Activated T-helper 2 cell treated with anti-CD3 and anti-CD28 coated beads, Interferon-gamma antibody, Interleukin-2, Interleukin-4, amounts not matched to agents 10 μg/mL and 5 μg/mL and 100 μg/mL, durations not matched to agents 14 hours and 24 hours and 36 hours (primary cell): ENCODE measurements at regions not wholly inside any gene's neighbourhood (a gene's known extent, or its start where the extent isn't known, plus 50 kb on each side); places are given as distances from the start of the nearest gene placed in this dataset.

Experiments
- DNase-seq: peaks from one replicate; pipeline ENCODE4 v3.0.0; 2021; ENCODE audit warnings: low spot score
- H3K27ac Mint-ChIP-seq: one replicate; pipeline ENCODE4 v1.8.0; 2021; ENCODE audit warnings: mixed read lengths
- H3K27me3 Mint-ChIP-seq: one replicate; pipeline ENCODE4 v1.8.0; 2021; ENCODE audit warnings: low read depth, mixed read lengths
- H3K36me3 Mint-ChIP-seq: one replicate; pipeline ENCODE4 v1.8.0; 2021; ENCODE audit warnings: low read depth, mixed read lengths
- H3K4me1 Mint-ChIP-seq: one replicate; pipeline ENCODE4 v1.8.0; 2021; ENCODE audit warnings: low read depth, mixed read lengths
- H3K4me3 Mint-ChIP-seq: one replicate; pipeline ENCODE4 v1.8.0; 2021; ENCODE audit warnings: low read depth, mild to moderate bottlenecking, moderate library complexity, mixed read lengths
- H3K9me3 Mint-ChIP-seq: one replicate; pipeline ENCODE4 v1.8.0; 2021; ENCODE audit warnings: mixed read lengths
- intact Hi-C: fragments of 100-400 bp; cut with micrococcal nuclease; formaldehyde crosslinking; loops from one replicate; pipeline ENCODE4 v1.15.1; 2023

- no peaks in the 10 kb centered on the region for H3K9me3 Mint-ChIP-seq
- no peaks in the 10 kb centered on the region for H3K4me1 Mint-ChIP-seq
- H3K27ac Mint-ChIP-seq: no peak overlapping the region
- no peaks in the 10 kb centered on the region for H3K36me3 Mint-ChIP-seq
- intact Hi-C loops: no loop called here
- no peak overlapping the region for H3K4me3 Mint-ChIP-seq
- no peaks in the 10 kb centered on the region for H3K27me3 Mint-ChIP-seq
- no peak for DNase-seq
These were observed 124.4 kb upstream of the MAP1B start for GRCh38 chr5:71982717-71983395.

- intact Hi-C loops: no loop called here
These were observed 121.2 kb upstream of the MAP1B start for GRCh38 chr5:71986101-71986500.

GRCh38 chr5:71988808-71989207 is 118.5 kb upstream of the MAP1B start:
- no peak for DNase-seq
- Mint-ChIP-seq H3K27ac (no peak overlapping the region), H3K4me3 (no peak overlapping the region), H3K27me3 (no peaks in the 10 kb centered on the region), H3K9me3 (no peaks in the 10 kb centered on the region), H3K36me3 (no peaks in the 10 kb centered on the region), H3K4me1 (no peaks in the 10 kb centered on the region)
- intact Hi-C loops: no loop called here

More at GRCh38 chr5:71986101-71986500, 121.2 kb upstream of the MAP1B start:
- no peaks in the 10 kb centered on the region for H3K9me3 Mint-ChIP-seq
- no peaks in the 10 kb centered on the region for H3K4me1 Mint-ChIP-seq
- H3K36me3 Mint-ChIP-seq: no peaks in the 10 kb centered on the region
- no peak overlapping the region for H3K4me3 Mint-ChIP-seq
- no peaks in the 10 kb centered on the region for H3K27me3 Mint-ChIP-seq
- H3K27ac Mint-ChIP-seq: no peak overlapping the region
- no peak for DNase-seq

- no peaks in the 10 kb centered on the region for H3K4me1 Mint-ChIP-seq
- H3K27me3 Mint-ChIP-seq: no peaks in the 10 kb centered on the region
- H3K36me3 Mint-ChIP-seq: no peaks in the 10 kb centered on the region
- H3K4me3 Mint-ChIP-seq: no peak overlapping the region
- intact Hi-C loops: no loop called here
- H3K9me3 Mint-ChIP-seq: no peaks in the 10 kb centered on the region
- DNase-seq: no peak
- H3K27ac Mint-ChIP-seq: no peak overlapping the region
These were observed 113.7 kb upstream of the MAP1B start for GRCh38 chr5:71993600-71993999.

GRCh38 chr5:71996789-71997188 is 110.5 kb upstream of the MAP1B start:
- no peak overlapping the region for H3K4me3 Mint-ChIP-seq
- no peak for DNase-seq
- no peak overlapping the region for H3K27ac Mint-ChIP-seq
- intact Hi-C loops: no loop called here
- H3K9me3 Mint-ChIP-seq: no peaks in the 10 kb centered on the region
- no peaks in the 10 kb centered on the region for H3K36me3 Mint-ChIP-seq
- peaks cover 1% of the 10 kb centered on the region for H3K27me3 Mint-ChIP-seq
- no peaks in the 10 kb centered on the region for H3K4me1 Mint-ChIP-seq

- H3K9me3 Mint-ChIP-seq: no peaks in the 10 kb centered on the region
These were observed 108.5 kb upstream of the MAP1B start for GRCh38 chr5:71998746-71999145.

GRCh38 chr5:72000707-72001106 is 106.6 kb upstream of the MAP1B start:
- no peak overlapping the region for H3K27ac Mint-ChIP-seq
- no peaks in the 10 kb centered on the region for H3K36me3 Mint-ChIP-seq
- H3K4me1 Mint-ChIP-seq: no peaks in the 10 kb centered on the region
- H3K9me3 Mint-ChIP-seq: no peaks in the 10 kb centered on the region
- H3K27me3 Mint-ChIP-seq: peaks cover 10% of the 10 kb centered on the region
- H3K4me3 Mint-ChIP-seq: no peak overlapping the region
- intact Hi-C loops: no loop called here
- no peak for DNase-seq

More at GRCh38 chr5:71998746-71999145, 108.5 kb upstream of the MAP1B start:
- Mint-ChIP-seq H3K4me3 (no peak overlapping the region), H3K27me3 (peaks cover 9% of the 10 kb centered on the region), H3K27ac (no peak overlapping the region), H3K4me1 (no peaks in the 10 kb centered on the region), H3K36me3 (no peaks in the 10 kb centered on the region)
- DNase-seq: no peak
- intact Hi-C loops: no loop called here

GRCh38 chr5:72005671-72006070 is 101.6 kb upstream of the MAP1B start:
- no peak overlapping the region for H3K27ac Mint-ChIP-seq
- H3K4me3 Mint-ChIP-seq: no peak overlapping the region
- no peaks in the 10 kb centered on the region for H3K4me1 Mint-ChIP-seq
- H3K36me3 Mint-ChIP-seq: no peaks in the 10 kb centered on the region
- no peak for DNase-seq
- intact Hi-C loops: no loop called here
- H3K9me3 Mint-ChIP-seq: no peaks in the 10 kb centered on the region
- H3K27me3 Mint-ChIP-seq: peaks cover 13% of the 10 kb centered on the region

GRCh38 chr5:72006361-72006760 is 100.9 kb upstream of the MAP1B start:
- Mint-ChIP-seq H3K27me3 (peaks cover 16% of the 10 kb centered on the region), H3K4me3 (no peak overlapping the region), H3K9me3 (no peaks in the 10 kb centered on the region), H3K36me3 (no peaks in the 10 kb centered on the region), H3K27ac (no peak overlapping the region), H3K4me1 (no peaks in the 10 kb centered on the region)
- intact Hi-C loops: no loop called here
- no peak for DNase-seq

- Mint-ChIP-seq H3K4me1 (no peaks in the 10 kb centered on the region), H3K27ac (no peak overlapping the region), H3K9me3 (no peaks in the 10 kb centered on the region), H3K36me3 (no peaks in the 10 kb centered on the region), H3K27me3 (peaks cover 14% of the 10 kb centered on the region), H3K4me3 (no peak overlapping the region)
- intact Hi-C loops: no loop called here
- no peak for DNase-seq
These were observed 99.8 kb upstream of the MAP1B start for GRCh38 chr5:72007336-72008111.

- intact Hi-C loops: no loop called here
- Mint-ChIP-seq H3K4me3 (no peak overlapping the region), H3K9me3 (no peaks in the 10 kb centered on the region), H3K36me3 (no peaks in the 10 kb centered on the region), H3K27ac (no peak overlapping the region), H3K27me3 (peaks cover 13% of the 10 kb centered on the region), H3K4me1 (no peaks in the 10 kb centered on the region)
- DNase-seq: no peak
These were observed 98.0 kb upstream of the MAP1B start for GRCh38 chr5:72009280-72009679.

GRCh38 chr5:72010430-72010829 is 96.8 kb upstream of the MAP1B start:
- Mint-ChIP-seq H3K9me3 (no peaks in the 10 kb centered on the region), H3K4me3 (no peak overlapping the region), H3K27ac (no peak overlapping the region), H3K36me3 (no peaks in the 10 kb centered on the region), H3K4me1 (no peaks in the 10 kb centered on the region), H3K27me3 (peaks cover 15% of the 10 kb centered on the region)
- no peak for DNase-seq
- intact Hi-C loops: no loop called here

GRCh38 chr5:72012906-72013305 is 94.4 kb upstream of the MAP1B start:
- Mint-ChIP-seq H3K4me1 (no peaks in the 10 kb centered on the region), H3K36me3 (no peaks in the 10 kb centered on the region), H3K27me3 (peaks cover 12% of the 10 kb centered on the region), H3K9me3 (no peaks in the 10 kb centered on the region), H3K27ac (no peak overlapping the region), H3K4me3 (no peak overlapping the region)
- DNase-seq: no peak
- intact Hi-C loops: no loop called here
